CD4-positive, alpha-beta T cell treated with Interleukin-10 for 1 hour (primary cell): ENCODE measurements at regions not wholly inside any gene's neighbourhood (a gene's known extent, or its start where the extent isn't known, plus 50 kb on each side); places are given as distances from the start of the nearest gene placed in this dataset.
A peak's percentile ranks its signal among the peaks of the same experiment; 100 is the strongest.

Experiments
- DNase-seq: peaks from one replicate; pipeline ENCODE4 v3.0.0-alpha.2; 2020

DNA sequence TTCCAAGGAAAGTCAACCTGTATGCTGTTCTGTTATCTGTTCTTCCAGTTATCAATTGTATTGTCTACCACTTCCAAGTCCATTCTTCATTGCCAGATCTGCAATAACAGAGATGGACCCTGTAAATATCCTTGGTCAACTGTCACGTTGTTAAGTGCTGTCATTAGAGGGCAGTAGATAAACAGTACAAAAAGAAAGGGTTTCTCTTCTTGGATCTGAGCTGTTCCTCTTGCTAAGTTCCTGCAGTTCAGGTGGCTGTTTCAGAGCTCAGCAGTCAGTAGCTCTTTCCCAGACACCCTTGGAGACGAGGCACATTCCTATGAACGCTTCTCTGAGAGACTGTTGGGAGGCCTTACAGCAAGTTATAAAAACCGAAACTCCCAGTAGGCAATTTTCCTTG, 957.1 kb upstream of the CHAC2 start:
- peak; percentile 1 for DNase-seq

DNA sequence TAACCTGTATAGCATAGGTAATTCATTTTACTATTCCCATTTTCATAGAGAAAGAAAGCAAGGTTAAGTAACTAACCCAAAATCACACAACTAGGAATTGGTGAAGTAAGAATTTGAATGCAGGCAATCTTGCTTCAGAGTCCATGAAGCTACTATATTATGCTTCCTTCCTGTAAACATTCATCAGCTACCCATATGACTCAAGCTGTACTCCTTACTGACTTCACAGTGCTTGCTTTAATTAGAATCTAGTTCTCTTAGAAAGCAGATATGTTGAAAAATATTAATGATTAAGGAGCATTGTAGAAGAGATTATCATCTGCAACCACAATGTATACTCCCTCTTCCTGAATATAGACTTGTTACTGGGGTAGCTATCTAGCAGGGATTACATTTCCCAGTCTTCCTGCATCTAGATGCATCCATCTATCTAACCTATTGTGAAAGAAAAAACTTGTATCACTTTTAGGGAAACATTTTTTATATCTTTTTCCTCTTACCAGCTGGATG, 961.6 kb upstream of the CHAC2 start:
- no peak for DNase-seq

DNA sequence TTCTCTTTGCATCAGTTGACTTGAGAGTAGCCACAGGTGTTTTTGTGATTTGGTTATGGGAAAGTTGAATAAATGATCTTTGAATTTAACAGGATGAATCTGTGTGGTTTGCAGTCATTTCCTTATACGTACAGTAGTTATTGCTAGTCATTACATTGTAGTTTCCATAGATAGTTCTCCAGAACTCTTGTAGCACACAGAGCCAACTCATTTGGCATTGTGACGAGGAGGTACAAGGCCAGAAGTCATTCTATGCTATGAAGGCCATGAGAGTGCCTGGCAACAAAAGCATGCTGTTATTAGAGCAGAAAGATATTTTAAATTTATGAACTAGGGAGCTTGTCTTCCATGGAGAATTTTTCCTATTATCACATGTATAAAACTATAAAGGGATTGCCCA, 973.0 kb upstream of the CHAC2 start:
- DNase-seq, result no peak

DNA sequence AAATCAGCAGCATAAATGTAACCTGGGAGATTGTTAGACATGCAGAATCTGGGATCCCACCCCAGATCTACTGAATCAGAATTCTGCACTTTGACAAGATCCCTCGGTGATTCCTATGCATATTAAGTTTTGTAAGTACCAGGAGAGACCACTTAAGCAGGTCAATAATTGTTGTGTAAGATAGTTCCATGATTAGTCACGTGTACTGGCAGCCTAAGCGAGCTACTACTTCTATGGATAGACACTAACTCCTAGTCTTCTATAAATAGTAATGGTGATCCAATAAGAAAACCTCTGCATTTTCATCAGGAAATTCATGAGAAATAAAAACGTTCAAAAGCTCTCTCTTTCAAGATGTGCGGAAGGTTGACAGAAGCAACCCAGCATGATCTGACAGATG, 988.2 kb upstream of the CHAC2 start:
- no peak for DNase-seq

DNA sequence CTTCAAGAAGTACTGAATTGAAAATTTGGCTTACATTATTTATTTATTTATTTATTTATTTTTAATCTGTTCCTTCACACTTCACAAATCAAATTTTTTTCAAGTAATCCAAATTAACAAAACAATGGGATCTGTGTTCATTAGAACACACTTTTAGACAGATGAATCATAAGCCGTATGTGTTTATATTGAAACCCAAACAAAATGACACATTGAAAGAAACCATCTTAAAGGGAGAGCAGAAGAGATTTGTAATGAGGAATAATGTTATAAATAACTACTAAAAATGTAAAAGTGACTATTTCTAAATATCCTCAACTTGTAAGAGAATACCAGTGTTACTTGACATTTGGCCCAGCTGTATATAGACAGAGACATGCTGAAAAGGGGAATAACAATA, 991.0 kb upstream of the CHAC2 start:
- DNase-seq, result no peak

DNA sequence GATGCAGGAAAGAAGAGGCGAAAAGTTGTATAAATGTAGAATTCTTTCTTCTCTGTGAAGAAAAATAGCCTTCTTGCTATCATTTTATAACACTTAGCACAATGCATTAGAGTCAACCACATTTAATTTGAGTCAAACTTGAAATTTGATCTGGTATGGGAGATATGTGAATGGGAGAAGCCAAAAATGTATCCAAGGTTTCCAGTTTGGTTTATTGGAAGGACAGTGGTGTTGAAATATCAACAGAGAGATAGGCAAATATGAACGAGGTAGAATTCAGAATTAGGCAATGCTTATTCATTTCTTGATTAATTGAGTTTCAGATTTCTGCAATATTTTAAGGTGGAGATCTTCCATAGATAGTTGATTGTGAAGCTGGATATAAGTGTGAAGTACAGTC, 991.9 kb upstream of the CHAC2 start:
- DNase-seq, result no peak

DNA sequence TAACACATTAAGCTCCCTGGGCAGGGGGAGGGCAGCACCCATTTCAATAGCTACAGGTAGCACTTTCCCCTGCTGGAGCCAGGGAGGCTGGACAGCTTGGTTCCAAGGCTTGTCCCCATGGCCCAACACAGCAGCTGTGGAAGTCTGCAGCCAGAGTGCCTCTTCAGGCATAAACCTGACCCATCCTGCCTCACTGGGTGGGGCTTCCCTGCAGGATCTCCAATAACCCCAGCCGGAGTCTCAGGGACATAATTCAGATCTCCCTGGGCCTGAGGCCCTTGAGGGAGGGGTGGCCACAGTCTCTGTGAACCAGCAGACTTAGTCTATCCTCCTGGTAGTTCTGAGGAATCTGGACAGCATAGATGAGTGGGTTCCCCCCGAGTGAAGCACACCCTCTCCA, 1001.9 kb upstream of the CHAC2 start:
- DNase-seq, result no peak

DNA sequence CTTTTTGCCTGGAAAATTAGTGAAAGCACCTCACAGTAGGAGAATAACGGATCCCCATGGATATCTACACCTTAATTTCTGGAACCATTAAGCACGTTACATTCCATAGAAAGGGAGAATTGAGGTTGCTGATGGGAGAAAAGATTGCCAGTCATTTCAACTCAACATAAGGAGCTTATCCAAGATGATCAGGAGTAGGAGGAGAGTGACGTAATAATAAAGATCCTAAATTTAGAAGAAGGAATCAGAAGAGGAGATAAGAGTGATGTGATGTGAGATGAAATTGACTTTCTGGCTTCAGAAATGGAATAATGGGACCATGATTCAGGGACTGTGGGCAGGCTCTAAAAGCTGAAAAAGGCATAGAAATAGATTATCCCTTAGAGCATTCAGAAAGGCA, 1017.8 kb upstream of the CHAC2 start:
- no peak for DNase-seq

DNA sequence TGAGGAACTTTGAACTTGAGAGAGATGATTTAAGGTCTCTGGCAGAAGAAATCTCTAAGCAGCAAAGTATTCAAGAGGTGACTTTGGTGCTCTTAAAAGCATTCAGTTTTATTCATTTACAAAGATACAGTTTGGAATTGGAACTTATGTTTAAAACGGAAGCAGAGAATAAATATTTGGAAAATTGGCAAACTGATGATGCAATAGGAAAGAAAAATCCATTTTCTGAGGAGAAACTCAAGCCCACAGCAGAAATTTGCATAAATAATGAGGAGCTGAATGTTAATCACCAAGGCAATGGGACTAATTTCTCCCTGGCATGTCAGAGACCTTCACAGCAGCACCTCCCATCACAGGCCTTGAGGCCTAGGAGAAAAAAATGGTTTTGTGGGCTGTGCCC, 1022.5 kb upstream of the CHAC2 start:
- no peak for DNase-seq

DNA sequence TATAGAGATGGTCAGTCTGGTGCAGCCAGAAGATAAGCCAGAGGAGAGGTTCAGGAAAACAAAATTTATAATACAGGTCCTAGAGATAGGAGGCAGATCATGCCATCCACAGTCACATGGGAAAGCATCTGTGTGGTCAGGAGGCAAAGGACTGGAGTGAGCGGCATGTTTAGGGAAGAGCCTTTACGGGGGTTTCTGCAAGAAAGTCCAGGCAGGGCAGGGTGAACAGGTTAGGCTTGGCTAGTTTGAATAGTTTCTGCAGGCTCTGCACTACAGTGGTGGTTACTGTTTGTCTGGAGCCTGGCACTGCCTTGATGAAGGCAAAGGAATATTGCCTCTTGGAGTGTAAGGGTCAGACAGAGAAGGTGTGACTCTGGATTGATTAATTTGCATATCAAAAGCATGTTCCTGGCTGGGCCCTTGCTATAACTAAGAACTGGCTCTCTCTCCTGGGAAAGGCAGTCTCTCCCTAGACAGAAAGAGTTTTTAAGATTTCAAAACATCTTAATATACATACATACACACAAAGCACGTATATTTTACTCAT, 1034.7 kb upstream of the CHAC2 start:
- DNase-seq, result no peak

DNA sequence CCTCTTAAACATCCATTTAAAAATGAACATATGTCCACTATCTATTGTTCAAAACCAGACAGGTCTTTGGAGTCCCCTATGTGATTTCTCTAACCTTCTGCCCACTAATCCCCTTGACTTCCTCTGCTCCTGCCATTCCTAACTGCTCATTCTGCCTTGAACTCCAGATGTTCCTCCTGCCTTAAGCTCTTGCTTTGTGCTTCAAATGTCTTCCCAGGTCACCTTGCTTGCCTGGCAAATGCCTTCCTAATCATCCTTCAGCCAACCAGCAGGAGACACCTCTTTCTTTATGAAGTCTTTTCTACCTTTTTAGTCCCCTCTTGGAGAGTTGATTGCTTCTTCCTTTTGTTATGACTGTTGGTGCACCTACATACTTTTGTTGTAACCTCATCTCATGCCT, 1043.0 kb upstream of the CHAC2 start:
- DNase-seq, result no peak

DNA sequence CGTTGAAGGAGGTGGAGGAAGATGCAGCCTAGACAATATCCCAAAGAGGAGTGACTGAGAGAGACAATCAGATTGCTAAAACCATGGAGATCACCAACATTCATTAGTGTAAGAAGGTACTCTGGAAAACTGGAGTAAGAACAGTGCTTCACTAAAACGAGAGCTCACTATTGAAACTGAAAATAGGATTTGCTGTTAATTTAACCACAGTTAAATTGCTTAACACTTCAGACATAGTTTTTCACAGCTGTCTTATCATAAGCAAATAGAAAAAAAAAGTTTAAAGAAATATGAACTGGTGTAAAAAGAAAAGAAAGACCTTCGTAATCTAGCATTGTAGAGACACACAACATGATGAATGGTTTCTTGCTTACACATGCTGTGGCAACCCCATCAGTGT, 1049.8 kb upstream of the CHAC2 start:
- no peak for DNase-seq

DNA sequence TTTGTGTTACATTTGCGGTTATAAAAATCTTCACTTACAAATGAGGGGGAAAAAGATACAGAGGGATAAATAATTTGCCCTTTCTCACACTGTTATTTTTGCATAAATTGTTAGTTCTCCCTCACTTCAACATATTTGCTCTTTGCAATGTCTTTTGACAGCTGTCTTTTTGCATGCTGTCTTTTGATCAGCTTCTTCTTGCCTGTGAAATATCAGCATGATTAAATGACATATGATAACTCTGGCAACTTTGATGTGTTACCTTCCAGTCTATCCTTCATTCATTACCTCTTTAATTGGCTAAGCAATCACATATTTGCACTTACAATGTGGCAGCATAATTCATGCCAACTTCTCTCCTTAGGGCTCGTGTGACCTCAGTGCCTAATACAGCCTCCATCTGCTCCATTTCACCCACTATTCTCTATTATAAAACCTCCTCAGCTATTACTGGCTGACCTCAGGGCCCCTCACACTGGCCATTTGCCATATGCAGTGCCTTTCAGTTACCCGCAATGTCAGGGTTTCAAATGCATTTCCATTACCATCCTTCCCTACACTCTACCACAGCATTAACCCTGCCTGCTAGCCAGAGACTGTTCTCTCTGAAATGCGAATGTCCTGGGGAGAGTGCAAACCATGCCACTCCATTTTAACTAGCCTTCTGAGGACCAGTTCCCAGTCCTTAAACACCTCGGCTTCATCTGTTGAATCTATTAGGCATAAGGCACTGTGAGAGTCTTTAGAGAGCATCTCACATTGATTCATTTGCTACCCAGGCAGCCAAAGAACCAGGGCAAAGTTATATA, 1056.6 kb upstream of the CHAC2 start:
- no peak for DNase-seq

DNA sequence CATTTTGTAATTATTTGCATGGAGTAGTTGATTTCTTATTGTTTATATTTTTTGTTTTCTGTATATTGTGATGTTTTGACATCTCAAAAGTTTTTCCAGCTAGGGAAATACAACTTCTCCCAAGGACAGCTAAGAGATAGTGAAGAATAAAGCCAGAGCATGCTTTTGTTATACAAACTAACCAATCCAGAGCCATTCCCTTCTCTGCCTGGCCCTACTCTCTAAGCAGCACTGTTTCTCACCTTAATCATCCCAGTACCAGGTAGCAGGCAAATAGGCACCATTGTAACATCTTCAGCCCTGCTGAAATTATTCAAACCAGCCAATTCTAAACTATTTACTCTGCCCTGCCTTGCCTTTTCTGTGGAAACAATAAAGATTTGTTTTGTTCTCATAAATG, 1063.4 kb upstream of the CHAC2 start:
- no peak for DNase-seq

DNA sequence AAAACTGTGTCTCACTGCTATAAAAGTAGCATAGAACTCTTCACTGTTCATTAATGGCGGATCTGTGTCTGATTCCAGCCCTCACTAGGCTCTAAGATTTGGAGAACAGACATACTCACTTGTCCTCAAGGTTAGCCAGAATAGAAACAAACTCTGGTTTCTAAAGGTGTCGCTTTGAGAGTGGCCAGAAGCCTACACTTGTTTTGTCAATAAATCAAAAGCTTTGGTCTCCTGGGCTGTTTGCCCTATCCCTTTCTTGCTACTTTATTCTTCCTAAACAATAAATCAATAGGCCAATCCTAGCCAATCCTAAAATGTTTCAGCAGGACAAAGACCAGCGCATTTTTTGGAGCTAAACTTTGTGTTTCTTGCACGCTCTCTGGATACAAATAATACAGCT, 1064.6 kb upstream of the CHAC2 start:
- no peak for DNase-seq

DNA sequence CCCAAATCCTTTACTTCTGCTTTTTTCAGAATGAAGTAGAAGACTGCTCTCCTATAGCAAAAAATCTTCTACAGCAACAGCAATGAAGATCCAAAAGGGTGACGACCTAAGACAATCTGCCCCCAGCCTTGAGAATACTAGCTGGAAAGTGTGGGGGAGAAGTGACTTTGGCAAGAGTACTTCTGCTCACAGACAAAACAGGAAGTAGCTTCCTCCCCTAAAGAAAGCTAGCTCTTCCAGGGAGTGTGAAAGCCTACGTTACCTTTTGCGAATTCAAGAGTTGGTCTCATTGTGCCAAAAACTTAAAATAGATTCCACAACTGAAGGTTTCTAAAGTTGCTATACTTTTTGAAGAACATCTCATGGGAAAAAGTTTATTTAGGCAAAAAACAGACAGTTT, 1069.2 kb upstream of the CHAC2 start:
- DNase-seq, result no peak

DNA sequence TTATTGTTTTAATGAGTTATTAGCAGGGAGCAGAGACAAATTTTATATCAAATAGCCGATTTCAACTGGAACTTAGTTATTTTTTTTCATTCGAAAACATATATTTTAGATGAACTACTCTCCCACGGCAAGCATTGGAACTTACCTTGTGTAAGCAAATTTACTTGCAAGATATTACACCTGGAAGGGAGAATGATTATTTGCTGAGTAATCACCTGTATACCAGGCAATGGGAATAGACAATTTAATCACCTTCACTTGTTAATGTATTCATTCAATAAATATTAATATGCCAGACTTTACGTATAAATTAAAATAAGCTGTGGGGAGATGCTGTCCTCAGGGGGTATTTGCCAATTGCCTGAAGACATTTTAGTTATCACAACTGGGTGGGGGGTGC, 1069.9 kb upstream of the CHAC2 start:
- DNase-seq, result no peak

DNA sequence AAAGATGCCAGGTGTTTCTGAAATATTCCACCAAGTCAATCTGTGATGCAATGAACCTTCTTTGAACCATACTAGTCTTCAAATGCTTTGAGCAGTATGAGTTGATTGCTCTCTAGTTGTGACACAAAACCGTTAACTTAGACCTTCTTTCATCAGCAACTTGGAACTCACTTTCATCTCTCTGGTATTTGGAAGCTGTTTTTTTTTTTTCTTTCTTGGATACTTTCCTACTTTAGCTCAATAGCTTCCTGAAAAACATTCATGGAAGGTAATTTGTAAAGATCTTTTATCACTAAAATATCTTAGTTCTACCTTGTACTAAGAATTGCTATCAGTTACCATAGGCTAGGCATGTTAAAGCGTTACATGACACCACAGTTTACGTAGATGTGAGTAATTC, 1071.9 kb upstream of the CHAC2 start:
- no peak for DNase-seq

DNA sequence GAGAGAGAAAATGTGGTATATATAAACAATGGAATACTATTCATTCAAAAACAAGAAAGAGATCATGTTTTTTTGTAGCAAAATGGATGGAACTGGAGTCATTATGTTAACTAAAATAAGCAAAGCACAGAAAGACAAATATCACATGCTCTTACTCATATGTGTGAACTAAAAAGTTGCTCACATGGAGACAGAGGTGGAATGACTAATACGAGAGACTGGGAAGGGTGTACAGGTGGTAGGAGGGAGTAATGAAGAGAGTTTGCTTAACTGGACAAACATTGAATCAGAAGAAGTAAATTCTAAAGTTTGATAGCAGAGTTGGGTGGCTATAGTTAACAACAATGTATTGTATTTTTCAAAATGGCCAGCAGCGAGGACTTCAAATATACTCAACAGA, 1080.7 kb upstream of the CHAC2 start:
- DNase-seq, result no peak

DNA sequence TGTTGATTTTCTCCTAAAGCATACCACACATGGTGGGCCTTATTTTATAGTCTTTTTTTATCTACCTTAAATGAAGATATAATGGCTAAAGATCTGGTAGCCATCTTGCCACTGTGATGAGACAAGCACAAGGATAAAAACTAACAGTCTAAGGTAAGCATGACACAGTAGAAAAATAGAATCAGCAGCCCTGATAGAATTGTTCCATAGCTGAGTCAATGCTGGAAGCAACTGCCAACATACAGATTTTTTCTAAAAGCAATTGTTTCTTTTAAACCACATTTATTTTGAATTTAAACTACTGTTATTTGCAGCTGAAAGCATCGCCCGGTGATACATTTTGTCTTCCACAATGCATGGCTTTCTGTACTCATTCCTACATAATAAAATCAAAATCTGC, 1091.5 kb upstream of the CHAC2 start:
- DNase-seq, result no peak

DNA sequence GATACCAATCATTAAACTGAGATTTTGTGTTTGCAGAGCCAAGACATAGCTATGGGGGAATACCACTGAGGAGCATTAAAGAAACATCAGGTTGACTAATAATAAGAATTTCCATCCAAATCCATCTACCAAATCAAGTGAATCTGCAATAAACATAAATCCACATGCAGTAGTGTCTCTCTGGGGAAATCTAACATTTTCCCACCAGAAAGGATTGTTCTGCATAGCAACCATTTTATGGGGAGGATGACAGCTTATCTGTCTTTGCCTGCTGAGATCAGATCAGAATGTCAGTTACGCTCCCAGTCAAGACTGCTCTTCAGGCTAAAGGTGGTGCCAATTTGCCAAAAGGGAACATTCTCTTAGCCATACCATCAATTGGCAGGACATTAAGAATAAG, 1098.9 kb upstream of the CHAC2 start:
- DNase-seq, result no peak

DNA sequence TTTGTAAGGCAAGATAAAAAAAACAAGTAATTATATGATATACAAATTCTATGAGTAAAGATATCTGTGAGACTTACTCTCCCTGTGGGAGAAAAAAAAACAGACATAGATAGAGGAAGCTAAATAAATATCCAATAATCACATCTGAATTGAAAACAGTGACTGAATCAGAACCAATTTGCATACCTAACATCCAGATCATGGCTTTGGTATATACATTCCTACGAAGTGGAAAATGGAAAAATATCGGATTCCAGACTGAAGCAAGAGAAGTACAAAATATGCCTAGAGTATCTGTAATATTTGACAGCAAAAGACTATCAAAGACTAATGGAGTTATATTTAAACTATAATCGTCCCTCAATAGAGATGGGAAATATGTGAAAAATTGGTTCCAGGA, 1108.1 kb upstream of the CHAC2 start:
- DNase-seq, result no peak

DNA sequence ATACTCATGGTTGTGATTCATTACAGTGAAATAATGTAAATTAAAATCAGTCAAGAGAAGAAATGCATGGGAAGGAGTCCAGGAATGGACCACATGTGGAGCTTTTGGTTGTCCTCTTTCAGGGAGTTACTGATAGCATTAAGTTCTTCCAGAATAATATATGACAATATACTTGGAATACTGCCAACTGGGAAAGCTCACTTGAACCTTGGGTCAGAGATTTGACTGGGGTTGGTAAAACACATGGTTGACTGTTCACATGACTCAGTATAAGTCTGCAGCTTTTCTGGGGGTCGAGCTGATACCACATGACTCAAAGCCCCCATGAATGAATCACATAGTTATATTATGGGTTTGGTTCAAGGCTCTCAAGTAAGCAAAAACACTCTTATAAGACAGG, 1109.0 kb upstream of the CHAC2 start:
- DNase-seq, result no peak

DNA sequence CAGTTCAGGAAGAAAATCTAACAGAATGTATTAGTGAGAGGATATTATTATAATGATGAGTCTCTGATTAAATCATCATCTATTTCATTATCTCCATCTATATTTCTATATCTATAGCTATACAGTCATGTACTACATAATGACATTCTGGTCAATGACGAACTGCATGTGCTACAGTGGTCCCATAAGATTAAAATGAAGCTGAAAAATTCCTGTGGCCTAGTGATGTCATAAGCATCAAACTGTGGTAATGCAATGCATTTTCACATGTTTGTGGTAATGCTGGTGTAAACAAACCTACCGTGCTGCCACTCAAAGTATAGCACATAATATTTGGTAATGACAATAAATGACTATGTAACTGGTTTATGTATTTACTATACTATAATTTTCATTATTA, 1127.9 kb upstream of the CHAC2 start:
- no peak for DNase-seq

DNA sequence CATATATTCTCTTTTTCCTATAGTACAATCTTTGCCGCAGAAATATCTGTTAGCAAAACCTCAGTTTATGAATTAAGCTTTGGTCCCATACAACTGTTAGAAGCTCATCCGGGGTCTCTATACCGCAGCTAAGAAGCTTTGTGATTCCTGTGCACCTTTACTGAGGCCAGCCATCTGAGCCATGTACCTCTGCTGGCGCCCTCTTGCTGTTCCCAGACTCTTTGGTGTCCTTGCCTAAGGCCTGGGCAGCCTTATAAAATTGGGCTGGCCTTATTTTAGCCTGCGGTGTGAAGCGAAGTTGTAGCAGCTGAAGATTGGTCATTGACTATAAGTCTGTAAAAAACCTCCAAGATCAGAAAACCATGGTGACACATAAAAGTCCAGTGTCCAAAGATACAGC, 1135.1 kb upstream of the CHAC2 start:
- no peak for DNase-seq
